Mucosa of descending colon (tissue), 3 donors: ENCODE measurements at regions not wholly inside any gene's neighbourhood (a gene's known extent, or its start where the extent isn't known, plus 50 kb on each side); places are given as distances from the start of the nearest gene placed in this dataset.
"Not testable (repeated sequence)": the region's sequence is repeated elsewhere in the genome, so short reads cannot be mapped to it uniquely, and the experiment has no call there.

Experiments used
- ATAC-seq: fragments of 200-7000 bp; cut with Tn5 transposase; one replicate; pipeline ENCODE4 v1.9.1; 2020; ENCODE audit warnings: mild to moderate bottlenecking, moderate library complexity
- DNase-seq, 3 donors: peaks; one replicate each; pipeline ENCODE4 v3.0.0-alpha.2; 2020
- H3K36me3 ChIP-seq: fragments of 200-600 bp; one replicate; pipeline ENCODE4 v1.8.0; 2021; ENCODE audit warnings: low read depth, mild to moderate bottlenecking
- H3K4me1 ChIP-seq: fragments of 200-600 bp; one replicate; pipeline ENCODE4 v1.8.0; 2021; ENCODE audit warnings: low read depth, mild to moderate bottlenecking
- H3K4me3 ChIP-seq: fragments of 200-600 bp; one replicate; pipeline ENCODE4 v1.8.0; 2021; ENCODE audit warnings: mild to moderate bottlenecking
- H3K9me3 ChIP-seq: fragments of 200-600 bp; one replicate; pipeline ENCODE4 v1.8.0; 2021; ENCODE audit warnings: mild to moderate bottlenecking
- intact Hi-C, 2 donors: fragments of 100-400 bp; cut with DNase I in 1 of 2; cut with micrococcal nuclease in 1 of 2; formaldehyde crosslinking; loops; one replicate each; pipeline versions ENCODE4 v1.11.0 to v1.11.1; 2022; cut with DNase I, micrococcal nuclease
- TF ChIP-seq, protein P1 (sequence below): fragments of 200-600 bp; IDR thresholded peaks from one replicate; pipeline ENCODE4 v1.8.0; 2022; ENCODE audit warnings: antibody characterized with exemption, mild to moderate bottlenecking
- donor health status: DM: no; HTN: no; CAD: no; lungs with moderate emphysema.
- donor health status: DM: no; HTN: no; CAD: no.
- donor health status: DM: no; HTN: yes; CAD: no.

DNA sequence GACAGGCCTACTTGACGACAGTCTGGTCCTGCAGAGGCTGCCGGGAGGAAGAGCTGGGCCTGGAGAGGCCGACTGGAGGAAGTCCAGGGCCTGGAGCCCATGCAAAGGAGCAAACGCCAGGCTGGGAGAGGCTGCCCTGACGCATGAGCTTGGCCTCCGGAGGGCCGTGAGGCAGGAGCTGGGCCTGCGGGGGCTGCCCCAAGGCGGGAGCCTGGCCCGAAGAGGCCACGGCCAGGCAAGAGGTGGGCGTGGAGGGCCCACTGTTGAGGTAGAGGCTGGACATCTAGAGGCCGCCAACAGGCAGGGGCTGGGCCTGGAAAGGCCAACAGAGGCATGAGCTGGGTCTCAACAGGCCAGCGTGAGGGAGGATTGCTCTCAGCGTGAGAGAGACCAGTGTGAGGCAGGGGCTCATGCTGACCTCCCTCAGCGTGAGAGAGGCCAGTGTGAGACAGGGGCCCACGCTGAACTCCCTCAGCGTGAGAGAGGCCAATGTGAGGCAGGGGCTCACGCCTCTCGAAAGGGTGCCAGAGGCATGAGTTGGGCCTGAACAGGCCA is 320.6 kb downstream of the ZNF479 start:
- DNase-seq, H3K36me3 ChIP-seq, intact Hi-C loops, H3K4me1 ChIP-seq, ATAC-seq, H3K4me3 ChIP-seq: not testable (repeated sequence)
- peaks cover 37% of the 10 kb centered on the region for H3K9me3 ChIP-seq

DNA sequence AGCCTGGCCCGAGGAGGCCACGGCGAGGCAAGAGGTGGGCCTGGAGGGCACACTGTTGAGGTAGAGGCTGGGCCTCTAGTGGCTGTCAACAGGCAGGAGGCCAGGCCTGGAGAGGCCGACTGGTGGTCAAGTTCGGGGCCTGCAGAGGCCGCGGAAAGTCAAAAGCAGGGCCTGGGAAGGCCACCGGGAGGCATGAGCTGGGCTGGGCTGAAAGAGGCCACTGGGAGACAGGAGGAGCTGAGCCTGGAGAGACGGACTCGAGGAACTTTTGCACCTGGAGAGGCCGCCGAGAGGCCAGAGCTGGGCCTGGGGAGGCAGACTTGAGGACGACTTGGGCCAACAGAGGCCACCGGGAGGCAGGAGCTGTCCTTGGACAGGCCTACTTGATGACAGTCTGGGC is 321.2 kb downstream of the ZNF479 start:
- TF ChIP-seq, protein P1, sequence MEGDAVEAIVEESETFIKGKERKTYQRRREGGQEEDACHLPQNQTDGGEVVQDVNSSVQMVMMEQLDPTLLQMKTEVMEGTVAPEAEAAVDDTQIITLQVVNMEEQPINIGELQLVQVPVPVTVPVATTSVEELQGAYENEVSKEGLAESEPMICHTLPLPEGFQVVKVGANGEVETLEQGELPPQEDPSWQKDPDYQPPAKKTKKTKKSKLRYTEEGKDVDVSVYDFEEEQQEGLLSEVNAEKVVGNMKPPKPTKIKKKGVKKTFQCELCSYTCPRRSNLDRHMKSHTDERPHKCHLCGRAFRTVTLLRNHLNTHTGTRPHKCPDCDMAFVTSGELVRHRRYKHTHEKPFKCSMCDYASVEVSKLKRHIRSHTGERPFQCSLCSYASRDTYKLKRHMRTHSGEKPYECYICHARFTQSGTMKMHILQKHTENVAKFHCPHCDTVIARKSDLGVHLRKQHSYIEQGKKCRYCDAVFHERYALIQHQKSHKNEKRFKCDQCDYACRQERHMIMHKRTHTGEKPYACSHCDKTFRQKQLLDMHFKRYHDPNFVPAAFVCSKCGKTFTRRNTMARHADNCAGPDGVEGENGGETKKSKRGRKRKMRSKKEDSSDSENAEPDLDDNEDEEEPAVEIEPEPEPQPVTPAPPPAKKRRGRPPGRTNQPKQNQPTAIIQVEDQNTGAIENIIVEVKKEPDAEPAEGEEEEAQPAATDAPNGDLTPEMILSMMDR: no peak
- H3K9me3 ChIP-seq: peaks cover 41% of the 10 kb centered on the region
- ATAC-seq (no peak), DNase-seq (no peak)
- H3K4me1 ChIP-seq: no peaks in the 10 kb centered on the region
- no peaks in the 10 kb centered on the region for H3K36me3 ChIP-seq
- no peak overlapping the region for H3K4me3 ChIP-seq
- intact Hi-C loops: no loop called here

DNA sequence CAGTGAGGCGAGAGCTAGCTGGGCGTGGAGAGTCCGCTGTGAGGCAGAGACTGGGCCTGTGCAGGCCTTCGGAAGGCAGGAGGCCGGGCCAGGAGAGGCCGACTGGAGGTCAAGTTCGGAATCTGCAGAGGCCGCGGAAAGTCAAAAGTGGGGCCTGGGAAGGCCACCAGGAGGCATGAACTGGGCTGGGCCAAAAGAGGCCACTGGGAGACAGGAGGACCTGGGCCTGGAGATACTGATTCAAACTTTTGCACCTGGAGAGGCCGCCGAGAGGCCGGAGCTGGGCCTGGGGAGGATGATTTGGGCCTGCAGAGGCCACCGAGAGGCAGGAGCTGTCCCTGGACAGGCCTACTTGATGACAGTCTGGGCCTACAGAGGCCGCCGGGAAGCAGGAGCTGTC is 321.8 kb downstream of the ZNF479 start:
- H3K4me1 ChIP-seq: no peaks in the 10 kb centered on the region
- H3K36me3 ChIP-seq: no peaks in the 10 kb centered on the region
- H3K9me3 ChIP-seq: peaks cover 42% of the 10 kb centered on the region
- intact Hi-C loops: no loop called here
- TF ChIP-seq, protein P1: no peak
- ATAC-seq (no peak), DNase-seq (no peak)
- H3K4me3 ChIP-seq: no peak overlapping the region

DNA sequence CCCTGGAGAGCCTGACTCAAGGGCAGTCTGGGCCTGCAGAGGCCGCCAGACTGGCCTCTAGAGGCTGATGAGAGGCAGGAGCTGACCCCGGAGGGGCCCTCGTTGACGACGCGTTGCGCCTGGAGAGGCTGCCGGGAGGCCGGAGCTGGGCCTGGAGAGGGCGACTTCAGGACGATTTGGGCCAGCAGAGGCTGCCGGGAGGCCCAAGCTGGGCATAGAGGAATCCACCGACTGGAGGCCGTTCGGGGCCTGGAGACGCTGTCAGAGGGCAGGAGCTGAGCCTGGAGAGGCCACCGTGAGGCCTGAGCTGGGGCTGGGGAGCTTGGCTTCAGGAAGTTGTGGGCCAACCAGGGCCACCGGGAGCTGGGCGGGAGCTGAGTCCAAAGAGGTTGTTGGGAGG is 322.5 kb downstream of the ZNF479 start:
- peaks cover 42% of the 10 kb centered on the region for H3K9me3 ChIP-seq
- H3K4me3 ChIP-seq, DNase-seq, H3K4me1 ChIP-seq, H3K36me3 ChIP-seq, intact Hi-C loops, ATAC-seq: not testable (repeated sequence)

DNA sequence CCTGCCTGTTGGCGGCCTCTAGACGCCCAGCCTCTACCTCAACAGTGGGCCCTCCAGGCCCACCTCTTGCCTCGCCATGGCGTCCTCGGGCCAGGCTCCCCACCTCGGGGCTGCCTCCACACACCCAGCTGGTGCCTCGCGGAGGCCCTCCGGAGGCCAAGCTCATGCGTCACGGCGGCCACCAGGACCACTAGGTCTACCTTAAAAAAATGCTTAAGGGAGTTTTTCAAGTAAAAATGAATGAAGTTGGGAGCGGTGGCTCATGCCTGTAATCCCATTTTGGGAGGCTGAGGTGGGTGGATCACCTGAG is 327.5 kb downstream of the ZNF479 start:
- H3K4me1 ChIP-seq, H3K4me3 ChIP-seq, H3K36me3 ChIP-seq, ATAC-seq, intact Hi-C loops, DNase-seq: not testable (repeated sequence)
- H3K9me3 ChIP-seq: peaks cover 38% of the 10 kb centered on the region

DNA sequence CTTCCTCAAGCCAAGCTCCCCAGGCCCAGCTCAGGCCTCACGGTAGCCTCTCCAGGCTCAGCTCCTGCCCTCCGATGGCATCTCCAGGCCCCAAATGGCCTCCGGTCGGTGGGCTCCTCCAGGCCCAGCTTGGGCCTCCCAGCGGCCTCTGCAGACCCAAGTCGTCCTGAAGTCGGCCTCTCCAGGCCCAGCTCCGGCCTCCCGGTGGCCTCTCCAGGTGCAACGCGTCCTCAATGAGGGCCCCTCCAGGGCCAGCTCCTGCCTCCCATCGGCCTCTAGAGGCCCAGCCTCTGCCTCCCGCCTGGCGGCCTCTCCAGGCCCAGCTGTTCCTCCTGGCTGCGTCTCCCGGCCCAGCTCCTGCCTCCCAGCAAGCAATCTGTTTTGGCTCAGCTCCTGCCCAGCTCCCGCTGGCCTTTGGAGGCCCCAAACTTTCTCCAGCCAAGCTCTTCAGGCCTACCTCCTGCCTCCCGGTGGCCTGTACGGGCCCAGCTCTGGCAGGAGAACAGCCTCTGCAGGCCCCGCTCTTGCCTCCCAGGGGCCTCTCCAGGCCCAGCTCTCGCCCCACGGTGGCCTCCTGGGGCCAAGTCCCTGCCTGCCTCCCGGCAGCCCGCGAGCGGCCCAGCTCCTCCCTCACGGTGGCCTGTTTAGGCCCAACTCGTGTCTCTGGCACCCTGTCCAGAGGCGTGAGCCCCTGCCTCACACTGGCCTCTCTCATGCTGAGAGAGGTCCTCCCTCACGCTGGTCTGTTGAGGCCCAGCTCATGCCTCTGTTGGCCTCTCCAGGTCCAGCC is 328.1 kb downstream of the ZNF479 start:
- DNase-seq, H3K4me3 ChIP-seq, H3K4me1 ChIP-seq, intact Hi-C loops, H3K36me3 ChIP-seq, ATAC-seq: not testable (repeated sequence)
- H3K9me3 ChIP-seq: peaks cover 33% of the 10 kb centered on the region

DNA sequence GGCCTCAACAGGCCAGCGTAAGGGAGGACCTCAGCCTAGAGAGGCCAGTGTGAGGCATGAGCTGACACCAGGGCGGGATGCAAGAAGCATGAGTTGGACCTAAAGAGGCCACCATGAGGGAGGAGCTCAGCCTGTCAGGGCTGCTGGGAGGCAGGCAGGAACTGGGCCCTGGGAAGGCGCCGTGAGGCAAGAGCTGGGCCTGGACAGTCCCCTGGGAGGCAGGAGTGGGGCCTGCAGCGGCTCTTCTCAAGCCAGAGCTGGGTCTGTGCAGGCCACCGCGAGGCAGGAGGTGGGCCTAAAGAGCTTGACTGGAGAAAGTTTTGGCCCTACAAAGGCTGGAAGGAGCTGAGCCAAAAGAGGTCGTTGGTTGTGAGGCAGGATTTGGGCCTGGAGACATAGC is 328.9 kb downstream of the ZNF479 start:
- H3K36me3 ChIP-seq, ATAC-seq, H3K4me3 ChIP-seq, DNase-seq, H3K4me1 ChIP-seq, intact Hi-C loops: not testable (repeated sequence)
- H3K9me3 ChIP-seq: peaks cover 30% of the 10 kb centered on the region

DNA sequence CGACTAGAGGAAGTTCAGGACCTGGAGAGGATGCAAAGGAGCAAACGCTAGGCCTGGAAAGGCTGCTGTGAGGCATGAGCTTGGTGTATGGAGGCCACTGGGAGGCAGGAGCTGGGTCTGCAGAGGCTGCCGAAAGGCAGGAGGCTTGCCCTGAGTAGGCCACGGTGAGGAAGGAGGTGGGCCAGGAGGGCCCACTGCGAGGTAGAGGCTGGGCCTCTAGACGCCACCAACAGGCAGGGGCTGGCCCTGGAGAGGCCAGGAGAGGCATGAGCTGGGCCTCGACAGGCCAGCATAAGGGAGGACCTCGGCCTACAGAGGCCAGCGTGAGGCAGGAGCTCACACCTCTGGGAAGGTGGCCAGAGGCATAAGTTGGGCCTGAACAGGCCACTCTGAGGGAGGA is 330.0 kb downstream of the ZNF479 start:
- intact Hi-C loops: not testable (repeated sequence)
- peak; percentile 11 for ATAC-seq
- H3K9me3 ChIP-seq: peaks cover 28% of the 10 kb centered on the region

DNA sequence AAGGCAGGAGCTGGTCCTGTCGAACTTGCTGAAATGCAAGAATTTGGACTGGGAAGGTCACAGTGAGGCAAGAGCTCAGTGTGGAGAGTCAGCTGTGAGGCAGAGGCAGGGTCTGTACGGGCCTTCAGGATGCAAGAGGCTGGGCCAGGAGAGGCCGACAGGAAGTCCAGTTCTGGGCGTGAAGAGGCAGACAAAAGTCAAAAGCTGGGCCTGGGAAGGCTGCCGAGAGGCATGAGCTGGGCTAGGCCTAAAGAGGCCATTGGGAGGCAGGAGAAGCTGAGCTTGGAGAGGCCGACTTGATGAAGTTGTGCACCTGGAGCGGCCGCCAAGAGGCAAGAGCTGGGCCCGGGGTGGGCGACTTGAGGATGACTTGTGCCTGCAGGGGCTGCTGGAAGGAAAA is 330.5 kb downstream of the ZNF479 start:
- H3K4me1 ChIP-seq, intact Hi-C loops, H3K36me3 ChIP-seq, ATAC-seq, DNase-seq, H3K4me3 ChIP-seq: not testable (repeated sequence)
- H3K9me3 ChIP-seq: peaks cover 28% of the 10 kb centered on the region

More for the DNA sequence above, 330.0 kb downstream of the ZNF479 start:
- not testable (repeated sequence) for H3K4me1 ChIP-seq, H3K36me3 ChIP-seq, H3K4me3 ChIP-seq, DNase-seq

DNA sequence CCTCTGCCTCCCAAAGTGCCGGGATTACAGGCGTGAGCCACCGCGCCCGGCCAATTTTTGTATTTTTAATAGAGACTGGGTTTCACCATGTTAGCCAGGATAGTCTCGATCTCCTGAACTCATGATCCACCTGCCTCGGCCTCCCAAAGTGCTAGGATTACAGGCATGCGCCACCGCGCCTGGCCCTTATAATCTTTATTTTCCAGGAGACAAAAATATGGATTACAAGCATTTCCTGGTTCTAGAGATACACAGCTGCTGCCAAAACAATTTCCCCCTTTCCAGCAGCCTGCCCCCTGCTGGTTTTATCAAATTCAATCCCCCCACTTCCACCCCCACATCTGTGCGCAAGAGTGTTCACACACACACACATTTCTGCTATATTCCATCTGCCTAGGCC is 333.4 kb downstream of the ZNF479 start:
- ATAC-seq, intact Hi-C loops, DNase-seq, H3K4me3 ChIP-seq, H3K36me3 ChIP-seq, H3K4me1 ChIP-seq: not testable (repeated sequence)
- peaks cover 18% of the 10 kb centered on the region for H3K9me3 ChIP-seq

DNA sequence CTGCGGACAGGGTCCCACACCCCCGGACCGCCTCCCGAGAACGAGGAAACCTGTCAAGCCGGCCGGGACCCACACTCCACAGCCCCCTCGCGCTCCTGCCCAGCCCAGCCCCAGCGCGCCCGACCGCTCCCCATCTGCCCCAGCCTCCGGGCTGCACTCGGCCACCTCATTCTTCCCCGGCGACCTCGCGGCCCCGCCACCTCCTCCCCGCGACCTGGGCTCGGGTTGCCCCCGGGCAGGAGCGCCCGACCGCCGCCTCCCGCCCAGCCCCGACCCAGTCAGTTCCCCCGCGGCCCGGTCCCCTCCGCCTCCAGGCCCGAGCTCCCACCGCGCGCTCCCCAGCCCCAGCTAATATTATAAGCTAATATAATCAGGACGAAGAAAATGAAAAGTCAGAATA is 344.8 kb downstream of the ZNF479 start:
- ATAC-seq, H3K36me3 ChIP-seq, H3K4me1 ChIP-seq, DNase-seq, H3K4me3 ChIP-seq, intact Hi-C loops: not testable (repeated sequence)
- peaks cover 19% of the 10 kb centered on the region for H3K9me3 ChIP-seq
